HG02973 (cell line): ENCODE measurements at regions not wholly inside any gene's neighbourhood (a gene's known extent, or its start where the extent isn't known, plus 50 kb on each side); places are given as distances from the start of the nearest gene placed in this dataset.

Experiments
- ATAC-seq: cut with Tn5 transposase; IDR thresholded peaks from one replicate; pipeline ENCODE4 v1.9.1; 2021; ENCODE audit warnings: moderate library complexity; ENCODE audit not compliant: unreplicated experiment

- ATAC-seq: no peak
Measured at GRCh38 chr4:137754652-137755471, 222.6 kb upstream of the PCDH18 start.

- no peak for ATAC-seq
Measured at GRCh38 chr4:137749466-137749865, 217.2 kb upstream of the PCDH18 start.

- no peak for ATAC-seq
Measured at GRCh38 chr4:137748616-137749015, 216.3 kb upstream of the PCDH18 start.

- no peak for ATAC-seq
Measured at GRCh38 chr4:137740141-137740540, 207.8 kb upstream of the PCDH18 start.

- no peak for ATAC-seq
Measured at GRCh38 chr4:137739391-137739790, 207.1 kb upstream of the PCDH18 start.

GRCh38 chr4:137738375-137738990 is 206.2 kb upstream of the PCDH18 start:
- ATAC-seq: no peak

- ATAC-seq: no peak
Measured at GRCh38 chr4:137735561-137736104, 203.3 kb upstream of the PCDH18 start.

- peak; percentile 83 for ATAC-seq
Measured at GRCh38 chr4:137733174-137734141, 201.2 kb upstream of the PCDH18 start.

GRCh38 chr4:137722910-137723309 is 190.6 kb upstream of the PCDH18 start:
- ATAC-seq: no peak

GRCh38 chr4:137711502-137711901 is 179.2 kb upstream of the PCDH18 start:
- ATAC-seq: no peak

GRCh38 chr4:137707626-137708025 is 175.3 kb upstream of the PCDH18 start:
- ATAC-seq: no peak

GRCh38 chr4:137707102-137707620 is 174.9 kb upstream of the PCDH18 start:
- no peak for ATAC-seq

GRCh38 chr4:137705171-137705783 is 173.0 kb upstream of the PCDH18 start:
- no peak for ATAC-seq

- no peak for ATAC-seq
Measured at GRCh38 chr4:137703195-137703594, 170.9 kb upstream of the PCDH18 start.

- no peak for ATAC-seq
Measured at GRCh38 chr4:137702512-137702911, 170.2 kb upstream of the PCDH18 start.

GRCh38 chr4:137701401-137701800 is 169.1 kb upstream of the PCDH18 start:
- no peak for ATAC-seq

- ATAC-seq: no peak
Measured at GRCh38 chr4:137700751-137701150, 168.5 kb upstream of the PCDH18 start.

GRCh38 chr4:137700072-137700471 is 167.8 kb upstream of the PCDH18 start:
- ATAC-seq: no peak

GRCh38 chr4:137694138-137694537 is 161.8 kb upstream of the PCDH18 start:
- ATAC-seq: no peak

- ATAC-seq: no peak
Measured at GRCh38 chr4:137693641-137694040, 161.3 kb upstream of the PCDH18 start.
